SKM-1 (cell line): ENCODE measurements at regions not wholly inside any gene's neighbourhood (a gene's known extent, or its start where the extent isn't known, plus 50 kb on each side); places are given as distances from the start of the nearest gene placed in this dataset.
"Not testable (repeated sequence)": the region's sequence is repeated elsewhere in the genome, so short reads cannot be mapped to it uniquely, and the experiment has no call there.

Source experiments
- DNase-seq: peaks from one replicate; lab custom pipeline; 2025; ENCODE audit not compliant: unreplicated experiment; lab: John Stamatoyannopoulos, UW

DNA sequence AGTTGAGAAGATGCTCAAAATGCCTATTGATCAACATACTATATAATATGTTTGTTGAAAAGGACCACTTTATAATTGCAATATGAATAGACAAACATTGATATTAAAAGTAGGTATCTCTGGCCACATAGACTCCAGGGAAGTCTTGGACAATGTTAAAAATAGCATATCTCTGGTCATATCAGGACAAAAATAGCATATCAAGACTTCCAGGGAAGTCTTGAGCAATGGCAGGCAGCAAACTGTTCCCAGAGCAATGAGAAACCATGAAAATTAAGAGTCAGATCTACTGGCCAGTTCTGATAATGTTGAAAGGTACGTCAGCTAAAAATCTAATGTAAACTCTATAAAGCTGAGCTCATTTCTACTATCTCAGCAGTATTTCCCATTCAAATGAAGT, 1130.3 kb upstream of the CITED2 start:
- no peak for DNase-seq

DNA sequence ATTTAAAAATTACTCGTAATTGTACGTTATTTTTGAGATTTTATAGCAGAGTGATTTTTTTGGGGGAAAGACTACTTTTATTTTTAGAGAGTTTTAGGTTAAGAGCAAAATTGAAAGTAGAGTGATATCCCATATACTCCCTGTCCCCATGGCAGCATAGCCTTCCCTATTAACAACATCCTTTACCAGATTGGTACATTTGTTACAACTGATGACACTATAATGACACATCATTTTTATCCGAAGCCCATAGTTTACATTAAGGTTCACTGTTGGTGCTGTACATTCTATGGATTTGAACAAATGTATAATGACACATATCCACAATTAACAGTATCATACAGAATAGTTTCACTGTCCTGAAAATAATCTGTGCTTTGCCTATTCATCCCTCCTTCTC, 1126.4 kb upstream of the CITED2 start:
- no peak for DNase-seq

DNA sequence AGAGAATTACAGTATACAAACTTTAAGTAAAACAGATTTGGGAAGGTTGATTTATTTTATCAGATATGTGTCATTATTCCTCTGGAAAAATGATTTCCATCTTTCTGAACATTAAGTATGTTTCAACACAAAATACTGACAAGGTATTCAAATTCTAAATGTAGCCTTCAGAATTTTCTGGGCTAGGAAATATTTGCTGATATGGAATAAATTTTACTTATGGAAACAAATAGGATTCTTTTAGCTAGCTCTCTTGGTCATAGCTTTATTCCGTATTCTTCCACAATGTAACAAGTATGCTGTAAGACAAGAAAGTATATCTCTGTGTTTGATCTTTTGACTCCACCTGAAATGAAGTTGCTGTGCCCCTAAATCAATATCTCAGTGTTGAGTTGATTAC, 1125.2 kb upstream of the CITED2 start:
- DNase-seq: no peak

DNA sequence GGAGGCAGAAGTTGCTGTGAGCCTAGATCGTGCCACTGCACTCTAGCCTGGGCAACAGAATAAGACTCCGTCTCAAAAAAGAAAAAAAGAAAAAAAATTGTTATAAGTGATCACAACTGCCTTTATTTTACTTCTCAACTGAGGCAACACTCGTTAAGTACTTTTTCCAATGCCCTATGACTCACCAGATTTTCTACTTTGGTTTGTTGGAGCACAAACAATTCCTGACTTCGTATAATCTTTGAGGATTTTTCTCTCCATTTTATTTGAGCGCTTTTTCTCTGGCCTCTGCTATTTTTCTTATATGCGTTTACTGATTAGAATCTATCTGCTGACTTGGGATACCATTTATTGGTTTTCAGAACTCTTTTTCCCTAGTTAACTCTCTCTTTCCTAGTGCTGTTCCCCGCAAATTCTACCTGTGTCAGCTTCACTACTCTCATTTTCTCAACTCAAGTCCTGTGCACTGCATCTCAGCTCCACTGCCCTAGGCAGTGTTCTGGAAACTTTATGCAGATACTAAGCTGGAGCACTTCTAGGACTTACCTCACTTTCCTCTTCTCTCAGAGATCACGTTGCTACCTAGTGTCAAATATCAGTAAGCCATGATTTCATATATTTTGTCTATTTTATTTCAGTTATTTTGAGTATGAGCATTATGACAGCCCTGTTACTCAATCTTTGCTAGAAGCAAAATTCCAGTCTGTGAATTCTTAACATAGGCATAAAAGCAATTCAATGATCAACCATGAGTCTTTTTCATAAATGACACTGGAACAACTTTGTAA, 1120.1 kb upstream of the CITED2 start:
- no peak for DNase-seq

DNA sequence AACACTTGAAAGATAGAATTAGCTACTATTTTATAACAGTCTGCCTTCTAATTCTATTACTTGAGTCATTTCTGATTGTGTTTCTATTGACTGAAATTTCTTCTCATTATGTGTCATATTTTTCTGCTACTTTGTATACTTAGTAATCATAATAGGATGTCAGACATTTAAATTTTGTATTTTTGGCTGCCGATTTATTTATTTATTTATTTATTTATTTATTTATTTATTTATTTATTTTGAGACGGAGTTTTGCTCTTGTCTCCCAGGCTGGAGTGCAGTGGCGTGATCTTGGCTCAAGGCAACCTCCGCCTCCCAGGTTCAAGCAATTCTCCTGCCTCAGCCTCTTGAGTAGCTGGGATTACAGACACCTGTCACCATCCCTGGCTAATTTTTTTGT, 1119.0 kb upstream of the CITED2 start:
- not testable (repeated sequence) for DNase-seq

DNA sequence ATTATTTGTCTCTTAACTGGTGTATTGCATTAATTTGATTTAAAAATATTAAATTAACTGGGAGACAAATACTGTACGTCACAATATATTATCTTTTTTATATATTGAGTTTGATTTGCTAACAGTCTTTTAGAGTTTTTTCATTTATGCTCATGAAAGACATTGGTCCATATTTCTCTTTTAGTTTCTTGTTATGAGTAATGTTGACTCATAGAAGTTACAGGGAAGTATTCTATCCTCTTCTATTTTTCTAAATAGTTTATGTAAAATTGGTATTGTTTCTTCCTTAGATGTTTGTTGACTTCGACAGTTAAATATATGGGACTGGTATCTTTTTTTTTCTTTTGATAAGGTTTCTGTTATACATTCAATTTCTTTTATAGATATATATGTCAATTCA, 1115.6 kb upstream of the CITED2 start:
- DNase-seq: no peak

DNA sequence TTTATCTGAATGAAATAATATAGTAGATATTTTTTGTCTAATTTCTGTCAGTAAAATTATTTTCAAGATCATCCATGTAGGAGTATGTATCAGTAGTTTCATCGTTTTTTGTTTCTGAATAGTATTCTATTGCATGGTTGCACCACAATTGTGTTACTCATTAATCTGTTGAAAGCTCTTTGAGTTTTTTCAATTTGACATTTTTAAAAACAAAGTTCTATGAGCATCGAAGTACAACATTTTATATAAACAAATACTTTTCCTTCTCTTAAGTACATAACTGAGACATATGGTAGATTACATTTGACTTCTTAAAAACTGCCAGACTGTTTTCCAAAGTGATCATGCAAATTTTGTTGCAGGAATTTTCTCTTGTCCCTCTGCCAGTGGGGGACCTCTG, 1113.1 kb upstream of the CITED2 start:
- no peak for DNase-seq

DNA sequence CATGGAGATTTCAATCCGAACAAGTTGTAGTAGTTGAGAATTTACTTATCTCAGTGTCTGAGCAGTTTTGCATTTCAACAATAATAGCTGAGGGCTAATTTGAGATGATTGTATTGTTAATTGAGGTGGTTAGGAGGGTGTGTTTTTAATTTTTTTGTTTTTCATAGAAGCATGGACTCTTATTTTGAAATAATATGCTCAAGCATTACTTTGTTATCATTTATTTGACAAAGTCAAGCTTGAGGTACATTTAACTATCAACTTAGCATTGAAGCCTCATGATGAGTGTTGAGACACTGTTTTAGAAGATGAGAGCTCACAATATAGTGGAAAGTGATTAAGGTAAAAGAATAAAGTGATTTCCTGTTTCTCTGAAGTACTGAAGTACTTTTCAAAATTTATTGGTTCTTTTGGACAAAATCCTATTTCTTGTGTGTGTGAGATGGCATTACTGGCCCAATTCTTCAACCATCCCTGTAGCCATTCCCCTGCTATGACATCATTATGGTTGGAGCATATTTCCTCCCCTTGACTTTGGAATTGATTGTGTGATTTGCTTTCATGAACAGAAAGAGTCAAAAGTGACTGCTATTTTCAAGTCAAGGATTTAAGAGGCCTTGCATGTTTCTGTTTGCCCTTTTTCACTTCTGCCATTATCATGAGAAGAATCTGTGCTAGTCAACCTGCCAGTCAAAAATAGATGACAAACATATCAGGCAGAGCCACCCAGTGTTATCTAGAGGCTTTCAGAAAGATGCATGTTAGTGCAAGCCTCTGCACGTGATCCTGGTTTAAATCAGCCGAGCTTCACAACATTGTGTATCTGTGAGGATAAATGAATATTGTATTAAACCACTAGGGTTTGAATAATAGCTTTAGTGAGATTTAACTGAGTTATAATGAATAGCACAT, 1112.3 kb upstream of the CITED2 start:
- DNase-seq: no peak

DNA sequence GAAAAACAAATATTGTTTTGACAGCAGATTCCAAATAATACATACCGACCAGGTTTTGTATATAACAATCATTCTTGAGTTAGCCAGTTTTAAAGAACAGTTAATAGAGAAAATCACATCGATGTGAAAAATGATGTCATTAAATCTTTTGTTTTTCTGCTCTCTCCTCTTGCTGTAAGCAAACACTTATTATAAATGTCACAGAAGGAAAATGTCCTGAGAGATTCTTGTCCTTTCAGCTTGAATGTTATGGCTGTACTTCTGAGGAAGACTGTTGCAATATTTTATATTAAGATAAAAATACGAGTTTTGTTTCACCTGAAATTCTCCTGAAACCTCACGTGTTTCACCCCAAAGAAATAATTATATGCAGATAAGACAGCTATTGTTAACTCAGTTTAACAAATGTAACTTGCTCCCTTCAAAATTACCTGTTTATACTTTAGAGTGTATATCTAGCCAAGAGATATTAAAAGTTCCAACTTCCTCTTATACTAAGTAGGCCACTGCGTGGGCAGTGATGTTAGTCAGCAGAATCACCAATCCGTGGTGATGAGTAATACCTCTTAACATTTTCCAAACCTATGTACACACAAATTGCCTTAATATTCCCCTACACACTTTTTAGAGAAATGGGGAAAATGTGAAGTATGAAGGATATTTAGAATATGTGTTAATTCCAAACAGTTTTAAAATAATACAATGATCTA, 1111.4 kb upstream of the CITED2 start:
- no peak for DNase-seq

DNA sequence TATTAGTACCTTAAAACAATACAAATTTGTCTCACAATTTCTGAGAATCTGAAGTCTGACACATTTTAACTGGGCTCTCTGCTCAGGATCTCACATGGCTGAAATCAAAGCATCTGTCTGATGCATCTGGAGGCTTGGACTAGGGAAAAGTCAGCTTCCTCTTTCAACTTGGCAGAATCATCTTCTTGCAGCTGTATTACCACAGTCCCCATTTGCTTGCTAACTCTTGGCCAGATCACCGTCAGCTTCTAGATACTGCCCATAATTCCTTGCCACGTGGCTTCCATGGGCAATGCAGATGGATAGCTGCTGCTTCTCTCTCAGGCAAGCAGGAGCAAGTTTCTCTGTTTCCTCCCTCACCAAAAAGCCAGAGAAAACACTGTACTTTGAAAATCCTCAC, 1106.4 kb upstream of the CITED2 start:
- DNase-seq: no peak

DNA sequence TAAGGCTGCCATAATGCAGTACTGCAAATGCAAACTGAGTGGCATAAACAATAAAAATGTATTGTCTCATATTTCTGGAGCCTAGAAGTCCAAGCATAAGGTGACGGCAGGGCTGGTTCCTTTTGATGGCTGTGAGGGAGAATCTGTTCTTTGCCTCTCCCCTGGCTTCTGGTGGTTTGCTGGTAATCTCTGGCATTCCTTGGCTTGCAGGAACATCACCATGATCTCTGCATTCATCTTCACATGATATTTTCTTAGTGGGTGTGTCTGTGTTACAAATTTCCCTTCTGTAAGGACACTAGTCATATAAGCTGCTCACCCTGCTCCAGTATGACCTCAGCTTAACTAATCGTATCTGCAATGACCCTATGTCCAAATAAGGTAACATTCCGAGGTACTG, 1104.2 kb upstream of the CITED2 start:
- no peak for DNase-seq

DNA sequence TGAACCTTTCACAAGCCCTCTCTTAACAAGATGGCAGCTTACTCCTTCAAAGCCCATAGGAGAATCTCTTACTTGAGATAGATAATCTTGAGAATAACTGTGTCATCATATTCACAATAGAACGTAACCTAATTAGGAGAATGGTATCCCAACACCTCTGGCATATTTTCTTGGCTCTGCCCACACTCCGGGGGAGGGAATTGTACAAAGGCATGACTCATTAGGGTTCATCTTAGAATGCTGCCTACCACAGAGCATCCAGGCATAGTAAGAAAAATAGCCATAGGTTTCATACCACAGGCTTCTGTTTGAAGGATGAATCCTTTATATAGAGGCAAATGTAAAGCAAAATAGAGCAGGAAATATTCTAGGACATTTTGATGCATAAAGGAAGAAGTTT, 1100.6 kb upstream of the CITED2 start:
- DNase-seq: no peak

DNA sequence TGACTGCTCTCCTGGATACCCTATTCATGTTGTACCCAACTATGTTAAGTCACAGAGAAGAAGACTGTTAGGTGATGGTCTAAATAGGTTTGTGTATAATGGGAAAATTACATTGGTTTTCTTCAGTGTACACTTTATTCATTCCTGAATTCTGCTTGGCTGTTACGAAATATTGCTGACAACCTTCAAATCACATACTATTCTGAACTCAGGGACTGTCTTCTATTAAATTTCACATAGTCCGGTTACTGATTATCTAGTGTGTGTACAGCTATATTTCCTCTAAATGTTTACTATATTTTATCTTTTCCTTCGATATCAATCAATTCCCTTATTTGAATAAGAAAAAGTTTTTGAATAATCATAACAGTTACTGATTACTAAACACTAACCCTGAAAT, 1090.3 kb upstream of the CITED2 start:
- no peak for DNase-seq

DNA sequence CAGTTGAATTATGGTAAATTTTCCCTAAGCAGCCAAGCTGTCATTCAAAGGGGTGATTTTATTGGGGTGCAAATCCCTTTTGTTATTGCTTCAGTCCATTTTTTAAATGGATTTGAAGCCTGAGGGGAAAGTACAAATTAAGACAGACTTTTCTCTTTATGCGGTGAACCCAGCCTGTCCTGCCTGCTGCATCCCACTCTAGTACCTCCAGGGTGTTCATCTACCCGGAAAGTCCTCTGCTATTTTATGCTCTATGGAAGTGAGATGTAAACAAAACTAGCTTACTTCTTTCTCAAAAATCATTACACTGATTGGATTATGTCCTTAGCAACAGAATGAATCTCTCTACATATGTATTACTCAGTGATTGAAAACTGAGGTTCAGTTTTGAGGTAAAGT, 1088.9 kb upstream of the CITED2 start:
- no peak for DNase-seq

DNA sequence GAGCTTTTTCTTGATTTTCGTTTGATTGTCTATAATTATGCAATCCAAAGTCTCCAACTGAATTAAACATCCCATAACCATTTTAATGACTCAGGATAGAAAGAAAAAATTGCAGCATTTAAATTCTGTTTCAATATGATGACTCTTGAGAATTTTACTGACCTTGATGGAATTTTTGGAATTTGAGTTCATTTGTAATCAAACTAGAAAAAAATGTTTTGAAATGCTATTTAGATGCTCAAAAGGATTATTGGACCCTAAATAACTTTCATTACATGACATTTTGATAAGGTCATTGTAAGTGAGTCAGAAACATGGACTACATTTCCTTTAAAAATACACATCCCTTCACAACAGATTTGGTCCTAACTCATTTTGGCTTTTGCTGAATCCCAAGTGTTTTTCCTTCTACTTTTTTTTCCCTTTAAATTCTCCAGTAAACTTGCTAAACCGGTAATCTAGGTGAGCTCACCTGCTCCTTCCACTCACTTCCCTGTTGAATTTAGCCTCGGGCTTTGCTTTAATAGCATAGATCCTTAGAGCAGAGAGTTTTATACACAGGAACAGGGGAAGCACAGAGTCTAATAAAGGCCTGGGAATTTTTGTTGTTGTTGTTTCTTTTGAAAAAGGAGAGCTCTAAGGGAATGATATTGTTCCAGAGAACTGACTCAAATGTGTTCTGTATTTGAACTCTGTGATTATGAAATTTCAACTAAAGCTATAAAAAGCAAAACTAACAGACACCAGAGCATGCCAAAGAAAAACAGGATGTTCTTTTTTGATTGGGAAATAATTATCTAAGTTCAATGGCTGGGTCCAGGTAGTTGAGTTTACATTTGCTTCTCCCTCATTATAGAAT, 1088.2 kb upstream of the CITED2 start:
- DNase-seq: peak; percentile 44

DNA sequence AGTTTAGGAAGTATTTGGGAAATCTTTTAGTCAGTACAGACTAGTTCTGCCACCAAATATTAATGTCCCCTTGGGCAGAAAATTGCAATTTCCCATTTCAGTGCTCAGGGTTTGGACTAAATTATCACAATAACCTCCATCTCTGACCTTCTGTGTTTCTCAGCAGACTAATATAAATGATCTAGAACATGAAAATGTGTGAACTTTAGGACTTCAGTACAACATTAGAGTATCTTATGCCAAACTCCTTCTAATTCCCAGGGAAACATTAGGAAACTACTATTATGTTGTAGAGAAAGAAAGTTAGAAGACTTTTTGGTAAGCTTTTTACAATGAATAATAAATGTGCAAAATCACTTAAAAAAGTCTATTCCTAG, 1087.6 kb upstream of the CITED2 start:
- DNase-seq: no peak

DNA sequence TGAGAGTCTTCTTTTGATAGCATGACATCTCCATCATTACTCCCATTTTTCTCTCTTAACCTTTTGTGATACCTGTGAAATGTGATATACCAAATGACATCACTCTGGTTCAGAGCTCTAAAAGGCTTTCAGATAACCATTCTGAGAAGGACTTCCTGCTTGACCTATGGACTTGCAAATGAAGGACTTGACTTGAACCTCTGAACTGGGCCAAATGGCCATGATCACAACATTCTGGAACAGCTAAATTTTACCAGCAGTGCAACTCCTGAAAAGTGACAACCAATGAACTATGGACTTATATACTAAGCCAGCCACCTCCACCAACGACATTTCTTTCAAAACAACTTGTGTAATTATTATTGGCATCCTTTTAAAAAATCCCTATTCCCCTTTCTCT, 1085.8 kb upstream of the CITED2 start:
- DNase-seq: no peak

DNA sequence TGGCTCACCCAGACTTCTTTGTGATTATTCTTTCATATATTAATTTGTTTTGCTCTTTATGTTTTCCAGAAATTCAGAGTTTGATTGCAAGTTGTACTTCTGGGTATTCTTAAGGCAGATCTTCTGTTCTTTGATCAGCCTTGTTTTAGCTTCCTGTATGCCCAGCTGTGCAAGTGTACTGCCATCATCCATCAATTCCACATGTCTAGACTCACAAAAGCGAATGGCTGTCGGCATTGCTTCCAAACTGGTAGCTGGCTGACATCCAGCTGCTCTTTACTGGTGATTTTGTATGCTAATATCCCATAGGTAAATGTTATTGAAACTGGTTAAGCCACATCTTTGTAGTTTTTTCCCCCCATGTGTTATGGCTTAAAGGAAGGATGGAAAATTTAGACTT, 1084.8 kb upstream of the CITED2 start:
- no peak for DNase-seq

DNA sequence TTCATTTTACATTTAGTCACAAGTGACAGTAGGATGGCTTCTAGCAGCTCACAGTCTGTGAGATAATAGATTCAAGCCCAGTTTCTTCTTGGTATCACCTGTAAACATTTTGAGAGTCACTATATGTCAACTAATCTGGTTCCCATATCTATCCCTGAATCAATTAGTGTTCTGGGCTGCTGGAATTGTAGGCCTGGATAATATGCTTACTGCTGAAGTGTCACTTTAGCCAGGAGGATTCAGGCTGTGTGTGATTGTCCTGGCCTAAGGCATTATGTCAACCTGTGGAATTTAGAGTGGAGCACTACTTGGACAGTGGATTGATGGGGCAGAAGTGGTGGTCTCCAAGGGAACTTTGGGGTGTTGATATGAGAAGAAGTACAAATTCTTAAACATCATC, 1071.8 kb upstream of the CITED2 start:
- no peak for DNase-seq

DNA sequence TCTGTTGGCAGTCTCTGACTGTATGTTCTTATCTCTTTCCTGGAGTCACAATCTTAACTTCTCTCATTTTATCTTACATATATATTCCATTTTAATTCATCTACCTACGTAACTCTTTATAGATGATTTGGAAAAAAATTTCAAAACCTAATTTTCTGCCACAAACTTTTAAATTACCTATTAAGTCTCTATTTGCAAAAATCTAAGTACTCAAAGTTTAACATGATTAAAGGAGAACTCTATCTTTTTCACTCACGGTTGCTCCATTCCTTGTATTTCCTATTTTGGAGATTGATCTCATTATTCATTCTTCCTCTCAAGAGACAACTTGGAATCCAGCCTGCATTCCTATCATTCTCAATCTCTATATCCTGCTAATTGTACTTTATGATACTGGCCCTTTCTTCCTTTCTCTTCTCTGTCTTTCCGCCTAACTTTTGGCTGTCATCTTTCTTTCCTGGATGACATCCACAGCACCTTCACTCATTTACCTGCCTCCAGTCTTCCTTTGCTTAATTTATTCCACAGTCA, 1071.1 kb upstream of the CITED2 start:
- no peak for DNase-seq

DNA sequence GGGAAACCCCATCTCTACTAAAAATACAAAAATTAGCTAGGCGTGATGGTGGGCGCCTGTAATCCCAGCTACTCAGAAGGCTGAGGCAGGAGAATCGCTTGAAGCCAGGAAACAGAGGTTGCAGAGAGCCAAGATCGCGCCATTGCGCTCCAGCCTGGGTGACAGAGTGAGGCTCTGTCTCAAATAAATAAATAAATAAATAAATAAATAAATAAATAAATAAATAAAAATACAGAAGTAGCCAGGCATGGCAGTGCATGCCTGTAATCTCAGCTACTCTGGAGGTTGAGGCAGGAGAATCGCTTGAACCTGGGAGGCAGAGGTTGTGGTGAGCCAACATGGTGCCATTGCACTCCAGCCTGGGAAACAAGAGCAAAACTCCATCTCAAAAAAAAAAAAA, 1068.7 kb upstream of the CITED2 start:
- DNase-seq: not testable (repeated sequence)
